Stimulated activated CD4-positive, alpha-beta T cell treated with anti-CD3 and anti-CD28 coated beads, Interleukin-1b, Interleukin-23, amount 100 ng/mL, for 1 hour (primary cell): ENCODE measurements at regions not wholly inside any gene's neighbourhood (a gene's known extent, or its start where the extent isn't known, plus 50 kb on each side); places are given as distances from the start of the nearest gene placed in this dataset.
"Not testable (repeated sequence)": the region's sequence is repeated elsewhere in the genome, so short reads cannot be mapped to it uniquely, and the experiment has no call there.

ENCODE experiments used
- DNase-seq, 2 donors: peaks; one replicate each; pipeline ENCODE4 v3.0.0-alpha.2; 2020; ENCODE audit warnings: low read depth in 2 of 2

DNA sequence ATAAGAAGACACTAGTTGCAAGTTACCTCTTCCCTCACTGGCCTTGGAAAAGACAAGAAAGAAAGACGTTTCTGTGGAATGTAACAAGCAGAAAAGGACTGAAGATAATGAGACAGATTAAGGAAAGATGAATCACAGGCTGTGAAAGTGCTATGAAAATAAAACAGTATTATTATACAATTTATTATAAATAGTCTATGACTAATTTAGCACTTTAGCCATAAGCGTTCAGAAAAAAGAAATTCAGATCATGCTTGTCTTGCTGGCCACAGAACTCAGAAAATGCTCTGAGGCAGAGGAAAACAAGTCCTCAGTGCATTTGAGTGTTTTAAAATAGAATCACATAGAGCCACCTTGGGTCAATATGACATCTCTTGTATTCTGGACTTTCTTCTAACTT is 174.8 kb upstream of the NBPF9 start:
- DNase-seq = not testable (repeated sequence)

DNA sequence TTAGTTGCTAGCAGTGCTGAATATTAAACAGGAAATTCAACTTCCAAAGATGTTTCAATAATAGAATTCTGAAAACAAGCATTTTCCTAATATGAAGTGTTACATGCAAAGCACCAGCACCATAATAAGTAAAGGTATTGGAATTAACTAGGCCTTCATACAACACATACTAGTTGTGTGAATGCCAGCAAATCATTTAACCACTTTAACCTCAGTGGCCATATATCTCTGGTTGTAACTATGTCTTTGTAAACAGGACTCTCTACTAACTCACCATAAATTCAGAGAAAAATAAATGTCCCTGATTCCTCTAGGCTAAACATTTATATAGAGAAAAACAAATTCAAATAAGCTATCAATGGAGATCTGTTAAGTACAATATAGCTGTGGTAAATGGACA is 175.7 kb upstream of the NBPF9 start:
- not testable (repeated sequence) for DNase-seq

DNA sequence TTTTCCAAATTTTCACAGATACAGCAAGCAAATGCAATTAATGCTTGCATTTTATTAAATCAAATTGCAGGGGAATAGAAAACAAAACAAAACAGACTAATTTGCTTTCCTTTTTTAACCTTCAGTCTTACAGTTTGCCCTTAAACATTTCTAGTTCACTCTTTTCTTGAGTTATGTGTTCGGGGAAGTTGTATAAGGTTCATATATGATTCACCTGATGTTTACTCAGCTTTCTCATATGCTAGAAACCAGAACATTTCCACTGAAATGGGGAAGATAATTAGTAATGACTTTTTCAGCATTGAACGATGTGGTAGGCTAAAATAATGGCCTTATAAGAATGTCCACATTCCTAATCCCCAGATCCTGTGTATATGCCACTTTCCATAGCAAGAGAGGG is 176.2 kb upstream of the NBPF9 start:
- DNase-seq = not testable (repeated sequence)

DNA sequence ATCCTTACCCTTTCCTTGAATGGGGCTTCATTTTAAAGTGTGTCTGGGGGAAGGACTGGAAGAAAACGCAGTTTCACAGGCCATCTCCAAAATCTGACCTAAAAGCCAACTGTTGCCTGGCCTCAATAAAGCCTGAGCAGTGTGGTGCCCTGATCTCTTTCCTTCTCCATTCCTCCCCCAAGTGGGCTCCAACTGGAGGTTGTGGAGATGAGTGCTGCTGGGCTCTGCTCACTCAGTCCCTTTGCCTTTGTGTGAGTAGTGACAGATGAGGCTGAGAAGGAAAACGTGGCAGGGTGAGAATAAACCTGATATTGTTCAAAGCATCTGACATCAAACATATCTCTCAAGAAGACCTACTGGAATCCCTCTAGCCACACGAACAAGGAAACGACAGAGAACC is 181.4 kb upstream of the NBPF9 start:
- not testable (repeated sequence) for DNase-seq

DNA sequence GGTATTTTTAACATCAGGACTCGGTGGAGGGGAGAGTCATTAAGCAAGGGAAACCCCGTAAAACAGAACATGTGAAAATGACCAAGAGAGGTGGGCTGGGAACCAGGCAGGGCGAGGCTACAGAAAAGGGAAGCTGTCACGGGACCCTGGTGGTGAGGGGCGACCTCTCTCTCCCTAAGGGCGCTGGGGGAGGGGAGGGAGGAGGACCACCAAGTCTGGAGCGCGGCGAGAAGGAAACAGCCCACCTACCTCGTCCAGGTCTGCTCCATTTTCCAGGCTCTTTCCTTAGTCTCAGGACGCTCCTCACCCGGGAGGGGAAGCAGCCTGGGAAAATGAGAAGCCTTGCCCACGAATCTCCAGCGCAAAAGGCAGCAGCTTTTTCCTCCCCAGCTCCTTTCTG is 181.9 kb upstream of the NBPF9 start:
- not testable (repeated sequence) for DNase-seq

DNA sequence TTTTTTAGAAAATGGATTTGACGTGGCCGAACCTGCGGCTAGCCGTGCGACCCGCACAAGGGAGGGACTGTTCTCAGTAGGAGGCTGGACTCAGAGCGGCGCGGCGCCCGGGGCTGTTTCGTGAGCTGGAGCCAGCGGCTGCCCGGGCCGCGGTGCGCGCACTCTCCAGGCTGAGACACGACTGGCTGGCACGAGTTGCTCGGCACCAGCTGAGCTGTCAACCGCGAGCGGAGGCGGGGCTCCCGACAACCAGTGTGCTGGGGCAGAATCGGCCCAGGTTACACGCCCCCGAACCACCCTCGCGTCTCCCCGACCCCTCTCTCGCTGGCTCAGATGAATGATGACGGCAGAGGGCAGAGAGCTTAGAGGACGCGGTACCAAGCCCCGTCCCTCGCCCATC is 182.3 kb upstream of the NBPF9 start:
- peak; percentile 0 to 10 for DNase-seq

DNA sequence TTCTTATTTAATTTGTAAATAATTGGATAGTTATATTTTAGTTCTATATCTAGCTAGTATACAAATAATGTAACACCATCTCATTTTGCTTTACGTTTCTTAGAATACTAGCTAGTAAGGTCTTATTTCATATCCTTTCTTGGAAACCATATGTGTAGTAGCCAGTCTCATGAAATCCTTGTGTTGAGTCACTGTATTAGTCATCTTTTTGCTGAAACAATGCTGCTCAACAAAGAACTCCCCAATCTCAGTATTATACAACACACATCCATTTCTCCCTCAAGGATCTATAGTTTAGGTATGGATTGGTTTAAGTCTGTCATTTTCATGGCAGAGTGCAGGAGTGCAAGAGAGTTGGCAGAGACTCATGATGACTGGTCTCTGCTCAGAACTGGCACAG is 185.2 kb upstream of the NBPF9 start:
- DNase-seq = not testable (repeated sequence)

DNA sequence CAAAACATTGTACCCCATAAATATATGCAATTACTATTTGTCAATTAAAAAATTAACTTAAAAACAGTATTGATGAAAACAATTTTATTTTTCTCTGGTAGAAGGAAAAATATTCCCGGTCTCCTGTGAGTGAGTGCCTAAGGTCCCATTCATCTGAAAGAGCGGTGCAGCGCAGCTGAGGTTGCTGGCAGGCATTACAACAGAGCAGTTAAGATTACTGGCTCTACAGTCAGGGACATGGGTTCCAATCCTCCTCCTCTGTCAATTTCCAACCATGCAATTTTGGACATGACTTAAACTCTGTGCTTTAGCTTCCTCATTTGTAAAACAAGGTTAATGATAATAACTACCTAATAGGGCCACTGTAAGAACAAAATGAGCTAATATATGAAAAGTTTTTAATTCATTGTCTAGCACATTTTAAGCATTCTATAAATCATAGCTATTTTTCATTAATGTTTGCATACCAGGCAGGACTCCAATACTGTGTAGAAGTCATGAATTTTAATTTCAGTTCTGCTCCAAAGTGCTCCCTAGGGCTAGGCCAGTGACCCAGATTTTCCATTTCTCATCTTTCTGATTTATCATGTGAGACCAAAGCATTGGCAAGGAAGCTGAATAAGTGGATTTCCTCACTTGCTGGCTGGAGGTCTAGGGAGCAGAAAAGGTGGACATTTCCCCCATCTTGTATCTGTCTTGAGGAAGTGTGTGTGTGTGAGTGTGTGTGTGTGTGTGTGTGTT is 174.2 kb upstream of the NBPF19 start:
- DNase-seq = not testable (repeated sequence)

DNA sequence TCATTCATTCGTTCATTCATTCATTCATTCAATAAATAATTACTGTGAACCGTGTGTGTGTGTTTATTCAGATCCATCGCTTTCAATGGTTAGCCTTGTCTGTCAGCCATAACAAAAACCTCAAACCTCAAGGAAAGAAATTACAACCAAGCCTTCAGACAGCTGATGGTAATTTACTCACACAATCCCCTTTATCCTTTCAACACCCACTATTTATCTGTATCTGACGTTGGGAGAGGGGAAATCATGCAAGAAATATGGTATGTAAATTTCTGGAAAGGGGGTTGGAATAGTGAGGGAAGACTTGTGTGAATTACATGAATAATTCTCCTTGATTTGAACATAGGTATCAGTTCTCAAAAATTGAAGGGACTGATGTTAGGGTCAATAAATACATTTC is 173.6 kb upstream of the NBPF19 start:
- not testable (repeated sequence) for DNase-seq

DNA sequence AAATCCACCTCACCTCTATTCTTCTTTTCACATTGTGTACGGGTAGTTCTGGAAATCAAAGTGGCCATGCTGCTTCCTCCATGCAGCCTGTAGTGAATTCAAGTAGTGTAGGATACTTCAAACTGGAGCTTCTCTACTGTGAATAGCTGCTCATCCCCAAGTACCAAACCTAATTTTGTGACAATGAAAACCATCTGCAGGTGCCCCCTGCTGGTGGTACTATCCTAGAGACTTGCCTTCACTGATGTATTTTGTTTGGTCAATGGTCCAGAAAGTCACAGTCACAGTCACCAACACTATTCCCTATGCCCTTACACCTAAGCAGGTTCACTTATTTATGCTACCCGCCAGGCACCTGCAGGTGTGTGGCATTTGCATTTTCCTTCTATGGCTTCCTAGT is 170.0 kb upstream of the NBPF19 start:
- DNase-seq = not testable (repeated sequence)

DNA sequence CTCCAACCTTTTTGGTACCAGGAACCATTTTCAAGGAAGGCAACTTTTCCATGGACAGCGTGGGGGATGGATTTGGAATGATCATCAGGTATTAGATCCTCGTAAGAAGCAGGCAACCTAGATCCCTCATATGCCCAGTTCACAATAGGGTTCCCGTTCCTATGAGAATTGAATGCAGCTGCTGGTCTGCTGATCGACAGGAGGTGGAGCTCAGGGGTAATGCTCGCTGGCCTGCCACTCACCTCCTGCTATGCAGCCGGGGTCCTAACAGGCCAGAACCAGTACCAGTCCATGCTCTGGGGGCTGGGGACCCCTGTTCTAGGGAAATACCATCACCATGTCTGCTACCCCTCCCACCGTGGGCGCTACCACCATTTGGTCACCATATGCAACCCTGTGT is 167.2 kb upstream of the NBPF19 start:
- not testable (repeated sequence) for DNase-seq

DNA sequence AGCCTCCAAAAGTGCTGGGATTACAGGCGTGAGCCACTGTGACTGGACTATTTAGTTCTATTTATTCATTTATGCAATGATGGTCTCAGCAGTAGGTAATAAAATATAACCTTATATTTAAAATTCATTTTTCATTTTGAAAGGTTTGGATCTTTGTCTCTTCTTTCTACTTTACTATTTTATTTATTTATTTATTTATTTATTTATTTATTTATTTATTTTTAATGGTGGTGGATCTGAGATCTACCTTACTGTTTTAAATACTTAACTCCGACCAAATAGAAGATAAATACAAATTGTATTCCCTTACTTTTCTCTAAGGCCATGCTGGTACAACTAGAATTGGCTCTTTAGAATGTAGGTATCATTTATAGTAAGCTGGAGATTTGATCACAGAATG is 159.9 kb upstream of the NBPF19 start:
- not testable (repeated sequence) for DNase-seq

DNA sequence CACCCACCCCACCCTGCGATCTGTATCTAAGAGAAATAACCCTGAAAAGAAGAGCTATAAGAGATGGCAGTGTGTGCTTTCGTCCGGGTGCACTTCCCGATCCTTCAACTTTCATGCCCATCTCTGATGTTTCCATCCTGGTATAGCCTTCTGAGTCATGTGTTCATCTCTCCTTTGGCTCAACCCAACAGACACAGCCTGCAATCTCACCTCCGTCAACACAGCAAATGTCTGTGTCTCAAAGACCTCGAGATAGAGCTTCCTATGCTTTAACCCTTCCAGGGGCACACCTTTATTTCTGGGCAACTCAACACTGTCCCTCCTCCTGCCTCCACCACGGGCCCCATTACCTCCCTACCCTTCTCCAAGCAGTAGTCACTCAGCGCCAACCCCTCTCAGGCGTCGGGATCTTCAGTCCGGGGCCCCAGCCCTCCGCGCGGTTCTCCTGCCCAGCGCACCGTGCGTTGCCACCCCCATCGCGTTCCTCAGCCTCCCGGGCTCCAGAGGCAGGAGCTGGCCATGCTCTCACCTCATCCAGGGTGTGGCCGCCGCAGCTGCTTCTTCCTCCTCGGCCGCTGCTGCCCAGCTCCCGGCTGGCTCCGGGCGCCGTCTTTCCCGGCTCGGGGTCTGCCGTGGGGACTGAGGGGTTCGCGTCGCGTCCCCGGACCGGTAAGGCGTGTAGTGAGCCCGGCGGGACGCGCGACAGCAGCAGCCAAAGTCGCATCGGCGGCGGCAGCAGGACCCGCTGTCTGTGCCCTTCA is 153.7 kb upstream of the NBPF19 start:
- not testable (repeated sequence) for DNase-seq

DNA sequence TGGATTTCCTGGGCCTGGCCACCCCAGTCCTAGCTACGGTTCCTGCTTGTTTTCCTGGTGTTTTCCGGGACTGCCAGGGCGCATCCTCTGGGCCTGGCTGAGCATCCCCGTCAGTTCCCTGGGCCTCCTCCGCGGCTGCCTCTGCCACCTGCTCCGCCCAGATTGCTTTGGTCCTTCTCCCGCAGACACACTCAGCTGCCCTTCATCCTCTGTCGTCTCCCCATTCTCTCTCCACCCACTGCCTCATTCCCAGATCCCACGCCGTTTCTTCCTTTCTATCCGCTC is 153.2 kb upstream of the NBPF19 start:
- DNase-seq = not testable (repeated sequence)

DNA sequence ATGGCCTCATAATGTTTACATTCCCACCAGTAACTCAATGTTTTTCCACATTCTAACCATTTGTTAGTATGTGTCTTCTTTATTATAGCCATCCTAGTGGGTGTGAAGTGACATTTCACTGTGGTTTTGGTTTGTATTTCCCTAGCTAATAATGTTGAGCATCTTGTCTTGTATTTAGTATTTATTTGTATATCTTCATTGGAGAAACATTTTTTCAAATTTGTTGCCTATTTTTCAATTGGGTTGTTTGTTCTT is 144.8 kb upstream of the NBPF19 start:
- DNase-seq = not testable (repeated sequence)

DNA sequence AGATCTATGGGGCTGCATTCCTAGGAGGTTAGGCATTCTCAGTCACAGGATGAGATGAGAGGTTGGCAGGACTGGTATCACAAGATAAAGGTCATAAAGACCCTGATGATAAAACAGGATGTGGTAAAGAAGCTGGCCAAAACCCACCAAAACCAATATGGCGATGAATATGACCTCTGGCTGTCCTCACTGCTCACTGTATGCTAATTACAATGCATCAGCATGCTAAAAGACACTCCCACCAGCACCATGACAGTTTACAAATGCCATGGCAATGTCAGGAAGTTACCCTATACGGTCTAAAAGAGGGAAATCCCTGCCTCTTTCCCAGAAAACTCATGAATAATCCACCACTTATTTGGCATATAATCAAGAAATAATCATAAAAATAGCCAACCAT is 138.8 kb upstream of the NBPF19 start:
- DNase-seq = not testable (repeated sequence)

DNA sequence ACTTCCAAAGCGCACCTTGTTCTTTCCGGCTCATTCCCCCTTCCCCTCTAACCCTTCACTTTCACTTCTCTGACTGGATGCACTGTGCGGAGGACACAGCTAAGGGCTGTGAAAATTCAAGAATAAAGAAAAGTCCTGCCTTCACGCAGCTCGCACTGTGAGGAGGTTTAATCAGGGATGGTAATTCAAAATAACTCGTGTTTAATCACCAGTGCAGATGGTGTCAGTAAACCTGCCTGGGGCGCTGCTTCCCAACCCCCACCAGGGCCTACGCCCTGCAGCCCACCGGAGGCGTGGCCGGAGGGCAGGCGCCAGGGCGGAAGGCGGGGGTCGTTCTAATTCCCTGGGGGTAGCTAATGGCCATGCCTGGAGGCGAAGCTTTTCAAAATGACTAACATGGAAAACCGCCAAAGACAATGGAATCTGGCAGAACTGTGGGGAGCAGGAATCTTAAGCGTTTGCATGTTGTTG is 136.6 kb upstream of the NBPF19 start:
- not testable (repeated sequence) for DNase-seq

DNA sequence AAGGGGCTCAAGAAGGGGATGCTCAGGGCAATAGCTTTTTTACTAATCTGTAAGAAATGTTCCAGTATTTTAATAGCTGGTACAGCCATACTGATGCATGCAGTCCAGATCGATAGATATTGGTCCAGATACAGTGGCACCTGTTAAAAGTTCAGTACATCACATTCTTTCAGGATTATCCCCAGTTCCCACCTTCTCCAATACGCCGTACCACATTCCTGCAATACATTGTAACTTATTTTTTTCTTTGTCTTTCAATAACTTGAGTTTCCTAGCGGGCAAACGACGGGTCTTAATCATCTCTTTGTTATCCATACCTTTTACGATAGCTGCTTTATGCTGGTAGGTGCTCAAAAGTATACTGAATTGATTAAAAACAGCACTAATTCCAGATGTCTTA is 136.1 kb upstream of the NBPF19 start:
- DNase-seq = not testable (repeated sequence)

DNA sequence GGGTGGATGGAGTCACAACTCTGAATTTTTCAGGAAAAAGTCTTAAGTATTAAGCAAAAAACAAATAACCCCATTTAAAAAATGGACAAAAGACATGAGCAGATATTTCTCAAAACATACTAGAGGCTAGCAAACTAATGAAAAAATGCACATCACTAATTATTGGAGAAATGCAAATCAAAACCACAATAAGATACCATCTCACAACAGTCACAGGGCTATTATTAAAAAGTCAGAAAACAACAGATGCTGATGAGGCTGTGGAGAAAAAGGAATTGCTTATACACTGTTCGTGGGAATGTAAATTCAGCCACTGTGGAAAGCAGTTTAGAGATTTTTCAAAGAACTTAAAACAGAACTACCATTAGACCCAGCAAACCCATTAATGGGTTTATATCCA is 125.4 kb upstream of the NBPF19 start:
- not testable (repeated sequence) for DNase-seq

DNA sequence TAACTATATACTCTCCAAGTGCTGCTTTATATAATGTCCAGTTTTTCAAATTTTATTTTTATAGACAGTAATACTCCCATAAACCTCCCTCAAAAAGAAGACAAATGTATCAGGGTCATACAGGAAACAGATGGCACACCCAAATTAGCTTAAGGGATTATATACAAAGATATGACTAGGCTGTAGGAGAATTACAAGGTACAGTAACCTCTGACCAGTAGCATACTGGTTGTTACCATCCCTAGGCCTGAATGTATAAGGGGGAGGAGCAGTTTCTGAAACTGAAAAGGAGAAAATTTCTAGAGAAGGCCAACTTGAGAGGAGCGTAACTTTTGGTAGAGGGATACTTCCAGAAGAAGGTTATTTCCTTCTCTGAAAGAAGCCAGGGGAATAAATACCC is 122.6 kb upstream of the NBPF19 start:
- not testable (repeated sequence) for DNase-seq

DNA sequence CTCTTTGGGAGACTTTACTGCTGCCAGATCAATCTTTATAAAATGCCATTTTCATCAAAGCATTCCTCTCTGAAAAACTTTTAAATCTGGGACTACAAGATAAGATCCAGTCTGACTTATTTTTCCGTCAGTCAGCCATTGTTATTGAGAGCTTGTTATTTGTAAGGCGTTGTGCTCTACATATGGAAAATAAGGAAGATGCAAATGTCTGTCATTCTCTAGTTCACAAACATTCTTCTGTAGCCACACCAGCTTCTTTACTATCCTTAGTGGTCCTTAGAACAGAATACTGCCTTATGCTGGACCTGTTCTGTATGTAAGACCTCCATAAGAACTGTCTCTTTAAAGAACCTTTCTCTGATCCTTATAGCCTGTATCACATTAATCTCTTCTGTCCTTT is 120.3 kb upstream of the NBPF19 start:
- DNase-seq = not testable (repeated sequence)

DNA sequence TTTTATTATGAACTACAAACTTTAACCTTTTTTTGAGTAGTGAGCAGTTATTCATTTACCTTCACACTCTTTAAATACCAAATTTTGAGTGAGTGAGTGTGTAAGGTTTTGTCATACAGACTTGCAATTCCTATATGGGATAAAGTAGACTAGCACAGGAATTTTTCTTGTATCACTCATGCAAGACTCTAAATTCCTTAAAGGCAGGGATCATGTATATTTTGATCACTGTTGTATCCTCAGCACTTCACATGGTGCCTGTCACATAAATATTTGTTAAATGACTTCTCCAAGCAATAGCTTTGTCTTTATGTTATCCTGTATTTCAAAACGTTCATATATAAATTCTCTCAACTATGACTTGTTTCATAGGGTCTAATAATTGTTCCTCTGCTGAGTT is 119.1 kb upstream of the NBPF19 start:
- DNase-seq = not testable (repeated sequence)

DNA sequence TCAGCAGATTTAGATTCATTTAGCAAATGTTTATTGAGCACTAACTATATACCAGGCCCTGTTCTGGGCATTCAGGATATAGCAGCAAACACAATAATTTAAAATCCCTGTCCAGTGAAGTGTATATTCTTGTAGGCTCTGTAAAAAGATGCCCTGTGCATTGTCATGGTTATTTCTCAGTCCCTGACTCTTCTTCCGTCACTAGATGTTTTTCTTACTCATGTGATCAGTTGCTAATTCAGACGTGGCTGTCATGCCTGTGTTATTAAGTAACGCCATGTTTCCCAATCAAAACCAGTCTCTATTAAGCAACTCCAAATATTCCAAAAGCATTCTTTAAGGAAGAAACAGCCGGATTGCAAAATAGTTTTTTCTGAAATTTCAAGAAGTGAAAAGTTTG is 118.7 kb upstream of the NBPF19 start:
- not testable (repeated sequence) for DNase-seq

DNA sequence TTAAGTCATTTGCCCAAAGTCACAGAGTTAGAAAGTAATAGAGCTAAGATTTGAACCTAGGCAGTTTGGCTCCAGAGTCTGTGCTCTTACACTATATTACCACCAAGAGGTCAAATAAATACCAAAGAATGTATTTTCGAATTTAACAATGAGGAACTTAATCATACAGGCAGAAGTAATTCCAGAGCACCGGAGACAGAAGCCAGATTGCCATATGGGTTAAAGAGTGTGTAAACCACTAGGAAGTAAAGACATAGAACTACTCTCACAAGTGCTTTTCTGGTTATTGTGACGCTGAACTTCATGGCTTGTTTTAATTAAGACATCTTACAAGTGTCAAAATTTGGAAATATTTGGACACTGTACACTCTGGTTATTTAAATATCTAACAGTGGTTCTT is 114.5 kb upstream of the NBPF19 start:
- DNase-seq = not testable (repeated sequence)
